H9 (cell line): ENCODE measurements at regions not wholly inside any gene's neighbourhood (a gene's known extent, or its start where the extent isn't known, plus 50 kb on each side); places are given as distances from the start of the nearest gene placed in this dataset.

Experiments used
- DNase-seq: peaks from one replicate; pipeline ENCODE4 v3.0.0-alpha.2; 2017
- H2AFZ ChIP-seq: one replicate; pipeline ENCODE4 v1.6.1; 2013; ENCODE audit warnings: mild to moderate bottlenecking, low read length, control low read depth, moderate library complexity
- H2AK5ac ChIP-seq: 2 replicates; pipeline ENCODE4 v1.6.1; 2013; ENCODE audit warnings: low read length, control low read depth, mixed read lengths; ENCODE audit not compliant: insufficient read length
- H2BK120ac ChIP-seq: one replicate; pipeline ENCODE4 v1.6.1; 2013; ENCODE audit warnings: low read depth, mild to moderate bottlenecking, low read length, control low read depth, inconsistent platforms; ENCODE audit not compliant: poor library complexity, severe bottlenecking
- H2BK12ac ChIP-seq: 2 replicates; pipeline ENCODE4 v1.6.1; 2013; ENCODE audit warnings: low read length, control low read depth, mixed read lengths, low read depth; ENCODE audit not compliant: insufficient read length
- H2BK15ac ChIP-seq: 2 replicates; pipeline ENCODE4 v1.6.1; 2013; ENCODE audit warnings: low read depth, low read length, control low read depth
- H2BK20ac ChIP-seq: one replicate; pipeline ENCODE4 v1.6.1; 2013; ENCODE audit warnings: low read depth, mild to moderate bottlenecking, low read length, control low read depth, inconsistent platforms; ENCODE audit not compliant: poor library complexity, severe bottlenecking
- H2BK5ac ChIP-seq: 2 replicates; pipeline ENCODE4 v1.6.1; 2013; ENCODE audit warnings: low read length, control low read depth, mixed read lengths; ENCODE audit not compliant: insufficient read length
- H3K14ac ChIP-seq: 2 replicates; pipeline ENCODE4 v1.6.1; 2013; ENCODE audit warnings: low read length, control low read depth; ENCODE audit not compliant: insufficient read depth
- H3K18ac ChIP-seq: 2 replicates; pipeline ENCODE4 v1.6.1; 2013; ENCODE audit warnings: low read depth, mild to moderate bottlenecking, mixed read lengths, low read length, control low read depth; ENCODE audit not compliant: insufficient read length
- H3K23ac ChIP-seq: 2 replicates; pipeline ENCODE4 v1.6.1; 2013; ENCODE audit warnings: low read length, control low read depth, mixed read lengths, low read depth; ENCODE audit not compliant: insufficient read length
- H3K23me2 ChIP-seq: 2 replicates; pipeline ENCODE4 v1.6.1; 2013; ENCODE audit warnings: low read depth, mild to moderate bottlenecking, mixed read lengths, low read length, control low read depth; ENCODE audit not compliant: insufficient read length, poor library complexity, severe bottlenecking
- H3K27ac ChIP-seq: 2 replicates; pipeline ENCODE4 v1.5.1; 2013; ENCODE audit warnings: low read length, control low read depth, mixed read lengths, low read depth; ENCODE audit not compliant: insufficient read length
- H3K27me3 ChIP-seq: 2 replicates; pipeline ENCODE4 v1.6.1; 2013; ENCODE audit warnings: low read length, control low read depth, inconsistent platforms; ENCODE audit not compliant: insufficient read depth
- H3K4ac ChIP-seq: 2 replicates; pipeline ENCODE4 v1.6.1; 2013; ENCODE audit warnings: low read depth, mild to moderate bottlenecking, control low read depth, inconsistent platforms, low read length, moderate library complexity
- H3K4me1 ChIP-seq: 2 replicates; pipeline ENCODE4 v1.6.1; 2013; ENCODE audit warnings: low read length, control low read depth, inconsistent platforms; ENCODE audit not compliant: insufficient read depth
- H3K4me2 ChIP-seq: 2 replicates; pipeline ENCODE4 v1.6.1; 2013; ENCODE audit warnings: low read length, control low read depth, mixed read lengths; ENCODE audit not compliant: insufficient read length, insufficient read depth
- H3K56ac ChIP-seq: 2 replicates; pipeline ENCODE4 v1.6.1; 2013; ENCODE audit warnings: low read depth, mild to moderate bottlenecking, mixed read lengths, low read length, control low read depth; ENCODE audit not compliant: insufficient read length
- H3K79me1 ChIP-seq: 2 replicates; pipeline ENCODE4 v1.6.1; 2013; ENCODE audit warnings: low read depth, mild to moderate bottlenecking, moderate library complexity, low read length, control low read depth, inconsistent platforms; ENCODE audit not compliant: insufficient read depth, poor library complexity, severe bottlenecking
- H3K79me2 ChIP-seq: 2 replicates; pipeline ENCODE4 v1.6.1; 2013; ENCODE audit warnings: low read length, control low read depth, inconsistent platforms; ENCODE audit not compliant: insufficient read depth
- H3K9ac ChIP-seq: 2 replicates; pipeline ENCODE4 v1.6.1; 2013; ENCODE audit warnings: low read length, control low read depth, mixed read lengths; ENCODE audit not compliant: insufficient read length; ENCODE audit errors: extremely low read depth
- H3K9me3 ChIP-seq: one replicate; pipeline ENCODE4 v1.6.1; 2013; ENCODE audit warnings: low read depth, low read length, inconsistent platforms; ENCODE audit not compliant: control insufficient read depth
- H3T11ph ChIP-seq: one replicate; pipeline ENCODE4 v1.6.1; 2013; ENCODE audit warnings: mild to moderate bottlenecking, low read length, control low read depth, inconsistent platforms
- H4K20me1 ChIP-seq: one replicate; pipeline ENCODE4 v1.6.1; 2013; ENCODE audit not compliant: control insufficient read depth, insufficient read length, insufficient read depth
- H4K5ac ChIP-seq: 2 replicates; pipeline ENCODE4 v1.6.1; 2013; ENCODE audit warnings: low read depth, mild to moderate bottlenecking, mixed read lengths, low read length, control low read depth; ENCODE audit not compliant: insufficient read length
- H4K8ac ChIP-seq: replicated peaks from 2 replicates; pipeline ENCODE4 v1.6.1; 2013; ENCODE audit warnings: low read length, control low read depth, mixed read lengths, low read depth; ENCODE audit not compliant: insufficient read length
- H4K91ac ChIP-seq: 2 replicates; pipeline ENCODE4 v1.6.1; 2013; ENCODE audit warnings: low read depth, mild to moderate bottlenecking, moderate library complexity, mixed read lengths, low read length, control low read depth; ENCODE audit not compliant: insufficient read length
- H3K27ac Mint-ChIP-seq, 3 experiments: 2 replicates in 2 of 3; 3 replicates in 1 of 3; pipeline ENCODE4 v1.8.0; 2020 to 2021; ENCODE audit warnings: mixed read lengths in 3 of 3, mild to moderate bottlenecking in 1 of 3, moderate library complexity in 1 of 3
- H3K27me3 Mint-ChIP-seq: 2 replicates; pipeline ENCODE4 v1.8.0; 2021; ENCODE audit warnings: low read depth, mild to moderate bottlenecking, moderate library complexity, mixed read lengths
- H3K36me3 Mint-ChIP-seq, 3 experiments: 2 replicates in 2 of 3; 3 replicates in 1 of 3; pipeline ENCODE4 v1.8.0; 2020 to 2021; ENCODE audit warnings: low read depth in 3 of 3, mixed read lengths in 3 of 3; ENCODE audit not compliant: insufficient read depth in 1 of 3
- H3K4me1 Mint-ChIP-seq, 2 experiments: 2 replicates each; pipeline ENCODE4 v1.8.0; 2020; ENCODE audit warnings: mixed read lengths in 2 of 2
- H3K4me3 Mint-ChIP-seq, 2 experiments: 2 replicates in 1 of 2; 3 replicates in 1 of 2; pipeline ENCODE4 v1.8.0; 2020 to 2021; ENCODE audit warnings: mild to moderate bottlenecking in 2 of 2, mixed read lengths in 2 of 2, moderate library complexity in 1 of 2
- H3K9me3 Mint-ChIP-seq, 2 experiments: 2 replicates in 1 of 2; 3 replicates in 1 of 2; pipeline ENCODE4 v1.8.0; 2020; ENCODE audit warnings: mild to moderate bottlenecking in 2 of 2, mixed read lengths in 2 of 2, moderate library complexity in 1 of 2
- WGBS: extraction: QIAGEN DNeasy Blood & Tissue Kit; methylation state at CpG from one replicate; pipeline ENCODE4 v1.1.7; 2013; ENCODE audit warnings: missing lambda C conversion rate, low lambda C conversion rate, mixed read lengths; ENCODE audit not compliant: insufficient read length; ENCODE audit errors: extremely low coverage; 5-methylcytosine and 5-hydroxymethylcytosine counted together
- TF ChIP-seq, protein P1 (sequence below): fragments of 200-600 bp; sonication (generic); conservative IDR thresholded peaks from 3 replicates; pipeline ENCODE4 v1.8.0; 2021; ENCODE audit warnings: antibody characterized with exemption, mild to moderate bottlenecking

DNA sequence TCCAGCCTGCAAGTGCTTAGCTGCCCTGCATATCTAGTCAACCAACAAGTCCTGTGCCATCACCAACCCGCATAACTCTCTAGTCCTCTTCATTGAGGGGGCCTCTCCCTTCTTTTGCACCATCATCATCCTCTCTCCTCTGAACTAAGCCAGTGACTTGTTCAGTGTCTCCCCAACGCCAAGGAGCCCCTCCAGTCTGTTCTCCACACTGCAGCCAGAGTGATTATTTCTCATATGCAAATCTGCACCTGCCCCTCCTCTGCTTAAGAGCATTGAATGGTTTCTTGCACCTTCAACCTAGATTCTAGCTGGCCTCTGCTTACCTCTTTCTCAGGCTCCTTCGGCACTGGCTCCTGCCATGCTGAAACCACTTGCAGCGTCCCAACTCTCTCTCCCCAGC is 141.8 kb downstream of the FAM161A start:
- H2AFZ ChIP-seq: no peak overlapping the region
- Mint-ChIP-seq H3K27me3 (peaks cover 2% of the 10 kb centered on the region; the same call in 1 of the 2 replicates), H3K4me3 (no peak overlapping the region), H3K4me1 (no peaks in the 10 kb centered on the region), H3K27ac (no peak overlapping the region), H3K9me3 (no peaks in the 10 kb centered on the region), H3K36me3 (no peaks in the 10 kb centered on the region)
- no peak overlapping the region for H3T11ph ChIP-seq
- H3K27me3 ChIP-seq: no peaks in the 10 kb centered on the region
- TF ChIP-seq, protein P1, sequence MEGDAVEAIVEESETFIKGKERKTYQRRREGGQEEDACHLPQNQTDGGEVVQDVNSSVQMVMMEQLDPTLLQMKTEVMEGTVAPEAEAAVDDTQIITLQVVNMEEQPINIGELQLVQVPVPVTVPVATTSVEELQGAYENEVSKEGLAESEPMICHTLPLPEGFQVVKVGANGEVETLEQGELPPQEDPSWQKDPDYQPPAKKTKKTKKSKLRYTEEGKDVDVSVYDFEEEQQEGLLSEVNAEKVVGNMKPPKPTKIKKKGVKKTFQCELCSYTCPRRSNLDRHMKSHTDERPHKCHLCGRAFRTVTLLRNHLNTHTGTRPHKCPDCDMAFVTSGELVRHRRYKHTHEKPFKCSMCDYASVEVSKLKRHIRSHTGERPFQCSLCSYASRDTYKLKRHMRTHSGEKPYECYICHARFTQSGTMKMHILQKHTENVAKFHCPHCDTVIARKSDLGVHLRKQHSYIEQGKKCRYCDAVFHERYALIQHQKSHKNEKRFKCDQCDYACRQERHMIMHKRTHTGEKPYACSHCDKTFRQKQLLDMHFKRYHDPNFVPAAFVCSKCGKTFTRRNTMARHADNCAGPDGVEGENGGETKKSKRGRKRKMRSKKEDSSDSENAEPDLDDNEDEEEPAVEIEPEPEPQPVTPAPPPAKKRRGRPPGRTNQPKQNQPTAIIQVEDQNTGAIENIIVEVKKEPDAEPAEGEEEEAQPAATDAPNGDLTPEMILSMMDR: no peak
- H2BK5ac ChIP-seq: no peak overlapping the region
- no peak overlapping the region for H3K9ac ChIP-seq
- no peak overlapping the region for H3K18ac ChIP-seq
- no peak overlapping the region; the same call in 1 of the 2 replicates for H3K14ac ChIP-seq
- H3K9me3 ChIP-seq: no peaks in the 10 kb centered on the region
- no peaks in the 10 kb centered on the region for H3K23me2 ChIP-seq
- H2AK5ac ChIP-seq: no peak overlapping the region
- H3K4me1 ChIP-seq: no peaks in the 10 kb centered on the region
- H3K23ac ChIP-seq: no peak overlapping the region
- H4K5ac ChIP-seq: no peak overlapping the region
- H2BK120ac ChIP-seq: no peak overlapping the region
- no peak overlapping the region for H2BK20ac ChIP-seq
- no peak overlapping the region for H2BK15ac ChIP-seq
- H3K56ac ChIP-seq: no peak overlapping the region
- H4K8ac ChIP-seq: no peak overlapping the region
- no peak overlapping the region for H2BK12ac ChIP-seq
- no peak overlapping the region for H3K4ac ChIP-seq
- no peak overlapping the region for H3K4me2 ChIP-seq
- DNase-seq: no peak
- no peak overlapping the region for H3K27ac ChIP-seq
- WGBS: no CpG with 5 or more reads among the region's 4 CpGs
- no peaks in the 10 kb centered on the region for H3K79me1 ChIP-seq
- H4K20me1 ChIP-seq: no peaks in the 10 kb centered on the region
- no peak overlapping the region for H4K91ac ChIP-seq
- no peaks in the 10 kb centered on the region for H3K79me2 ChIP-seq
